T-helper 1 cell treated with Interleukin-12 subunit alpha and Interleukin-12 subunit beta and Interleukin-4 antibody, amounts not matched to agents 30 ng/mL and 1 ng/mL, for 36 hours (primary cell): ENCODE measurements at regions not wholly inside any gene's neighbourhood (a gene's known extent, or its start where the extent isn't known, plus 50 kb on each side); places are given as distances from the start of the nearest gene placed in this dataset.
"Not testable (repeated sequence)": the region's sequence is repeated elsewhere in the genome, so short reads cannot be mapped to it uniquely, and the experiment has no call there.

Source experiments
- intact Hi-C: fragments of 100-400 bp; cut with micrococcal nuclease; formaldehyde crosslinking; loops from one replicate; pipeline ENCODE4 v1.15.1; 2024

- intact Hi-C loops: not testable (repeated sequence)
Measured at GRCh38 chr10:78468731-78469130, 435.1 kb downstream of the RPS24 start.

DNA sequence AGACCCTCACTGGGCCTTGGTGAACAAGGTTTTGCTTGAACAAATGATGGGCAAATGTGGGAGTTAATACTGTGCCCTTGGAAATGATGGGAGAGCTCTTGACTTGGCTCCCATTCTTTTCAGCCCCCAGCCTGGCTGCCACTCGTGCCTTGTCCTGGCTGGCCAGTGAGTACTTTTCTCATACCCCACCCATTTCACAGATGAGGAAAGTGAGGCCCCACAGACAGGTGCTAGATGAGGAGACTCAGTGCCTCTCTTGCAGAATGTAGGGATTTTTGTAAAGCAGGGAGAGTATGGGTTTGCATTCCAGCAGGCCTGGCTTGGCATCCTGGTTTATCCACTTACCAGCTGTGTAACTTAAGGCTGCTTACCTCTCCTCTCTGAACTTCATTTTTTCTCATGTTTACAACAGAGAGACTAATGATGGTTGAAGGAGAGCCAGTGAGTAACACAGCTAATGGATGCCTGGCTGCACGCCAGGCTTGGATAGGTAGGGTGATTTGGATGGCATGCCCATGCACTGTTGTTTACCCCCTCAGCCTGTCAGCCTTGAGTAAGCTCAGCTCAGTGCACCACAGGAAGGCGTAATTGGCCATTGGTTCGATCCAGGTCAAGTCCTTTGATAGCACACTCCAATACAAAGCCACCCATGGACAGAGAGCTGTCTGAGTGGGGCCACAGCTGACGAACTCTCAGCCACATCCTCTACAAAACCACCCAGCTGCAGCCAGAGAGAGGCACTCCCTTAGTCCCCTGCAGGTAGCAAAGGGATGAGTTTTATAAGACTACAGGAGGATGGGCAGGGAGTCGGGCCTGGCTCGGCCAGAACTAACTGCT, 436.8 kb downstream of the RPS24 start:
- intact Hi-C loops: no loop called here

- intact Hi-C loops: no loop called here
Measured at GRCh38 chr10:78471326-78471722, 437.7 kb downstream of the RPS24 start.

DNA sequence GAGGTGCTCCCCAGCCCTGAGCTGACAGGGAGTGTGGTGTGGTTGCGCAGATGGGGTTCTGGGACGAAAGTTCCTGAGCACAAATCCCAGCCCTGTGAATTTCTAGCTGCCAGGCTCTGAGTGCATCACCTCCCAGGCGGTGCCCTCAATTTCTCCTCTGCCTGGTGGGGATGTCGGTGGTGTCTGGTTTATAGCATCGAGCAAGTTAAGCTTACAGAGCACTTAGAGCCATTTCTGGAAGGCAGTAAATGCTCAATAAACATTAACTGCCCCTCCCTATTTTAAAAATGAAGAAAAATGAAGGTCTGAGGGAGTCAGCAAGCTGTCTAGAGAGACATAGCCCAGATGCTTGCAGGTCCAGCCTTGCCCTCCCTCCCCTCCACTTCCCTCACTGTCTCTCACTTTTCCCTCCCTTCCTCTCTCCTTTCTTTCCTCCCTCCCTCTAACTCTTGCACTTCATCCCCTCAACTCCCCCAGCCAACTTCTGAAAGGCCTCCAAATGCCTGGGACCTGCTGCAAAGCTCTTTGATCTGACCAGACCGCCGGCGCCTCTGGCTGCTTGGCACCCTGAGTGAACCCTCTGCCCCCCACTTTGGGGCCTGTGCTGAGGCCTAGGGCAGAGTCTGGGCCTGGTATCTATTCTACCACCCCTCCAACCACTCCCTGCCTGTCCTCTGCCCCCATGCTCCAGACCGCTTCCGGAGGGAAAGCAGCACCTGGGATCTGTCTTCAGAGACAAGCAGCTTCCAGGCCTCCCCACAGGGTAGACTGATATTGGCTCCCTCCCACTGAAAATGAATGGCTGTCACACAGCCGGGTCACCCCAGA, 438.3 kb downstream of the RPS24 start:
- intact Hi-C loops: no loop called here

GRCh38 chr10:78472551-78472890, 438.9 kb downstream of the RPS24 start:
- intact Hi-C loops: no loop called here

DNA sequence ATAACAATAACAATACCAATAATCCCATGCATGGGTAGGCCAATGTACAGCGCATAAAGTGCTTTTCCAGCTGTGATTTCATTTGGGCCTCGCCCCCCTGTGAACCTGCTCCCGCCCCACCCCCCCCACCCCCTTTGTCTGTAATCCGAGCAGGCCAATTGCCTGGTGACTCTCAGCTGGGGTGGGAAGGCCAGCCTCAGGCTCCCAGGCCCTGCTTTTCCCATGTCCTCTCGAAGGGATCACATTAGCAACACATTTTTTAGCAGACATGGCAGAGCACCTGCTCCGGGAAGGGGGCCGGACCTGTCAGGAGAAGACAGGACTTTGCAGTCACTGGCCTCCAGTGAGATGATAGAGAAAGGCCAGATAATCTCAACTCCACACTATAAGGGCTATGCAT, 439.3 kb downstream of the RPS24 start:
- intact Hi-C loops: no loop called here

DNA sequence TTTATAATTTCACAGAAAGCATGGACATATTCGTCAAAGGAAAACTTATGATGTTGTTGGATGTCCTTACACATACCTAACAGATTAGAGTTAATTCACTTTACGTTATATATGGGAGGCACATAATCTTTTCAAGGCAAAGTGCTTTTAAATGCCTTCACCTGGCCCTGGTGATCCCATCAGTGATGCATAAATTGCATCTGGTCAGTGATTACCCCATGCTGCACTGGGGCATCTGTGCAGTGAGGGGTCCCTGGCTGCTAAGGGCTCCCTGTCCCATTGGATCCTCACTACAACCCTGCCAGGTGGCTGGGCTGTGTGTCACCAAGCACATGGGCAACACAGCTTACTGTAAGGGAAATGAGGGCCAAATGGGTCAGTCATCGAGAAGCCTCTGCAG, 441.1 kb downstream of the RPS24 start:
- intact Hi-C loops: no loop called here

GRCh38 chr10:78475437-78475836, 441.8 kb downstream of the RPS24 start:
- intact Hi-C loops: no loop called here

GRCh38 chr10:78476156-78476555, 442.5 kb downstream of the RPS24 start:
- intact Hi-C loops: no loop called here

- intact Hi-C loops: no loop called here
Measured at GRCh38 chr10:78476844-78477243, 443.2 kb downstream of the RPS24 start.

- intact Hi-C loops: no loop called here
Measured at GRCh38 chr10:78478919-78479318, 445.3 kb downstream of the RPS24 start.

GRCh38 chr10:78479467-78479866, 445.8 kb downstream of the RPS24 start:
- intact Hi-C loops: no loop called here

GRCh38 chr10:78481842-78482241, 448.2 kb downstream of the RPS24 start:
- intact Hi-C loops: no loop called here

DNA sequence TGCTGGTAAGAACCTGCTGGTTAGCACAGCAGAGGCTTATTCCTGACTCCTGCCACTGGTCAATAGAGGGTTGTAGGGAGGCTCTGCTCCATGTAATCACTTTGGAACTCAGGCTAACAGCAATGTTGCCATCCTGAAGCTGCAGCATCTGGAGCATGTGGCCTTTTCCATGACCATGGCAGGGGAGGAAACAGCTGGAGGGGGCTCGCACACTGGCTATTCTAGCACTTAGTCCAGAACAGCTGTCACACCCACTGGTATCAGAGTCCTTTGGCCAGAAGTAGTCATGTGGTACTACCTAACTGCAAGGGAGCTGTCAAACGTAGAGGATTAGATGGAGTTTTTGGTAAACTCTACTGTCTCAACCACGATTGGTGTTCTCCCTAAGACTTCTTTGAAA, 450.0 kb downstream of the RPS24 start:
- intact Hi-C loops: no loop called here

DNA sequence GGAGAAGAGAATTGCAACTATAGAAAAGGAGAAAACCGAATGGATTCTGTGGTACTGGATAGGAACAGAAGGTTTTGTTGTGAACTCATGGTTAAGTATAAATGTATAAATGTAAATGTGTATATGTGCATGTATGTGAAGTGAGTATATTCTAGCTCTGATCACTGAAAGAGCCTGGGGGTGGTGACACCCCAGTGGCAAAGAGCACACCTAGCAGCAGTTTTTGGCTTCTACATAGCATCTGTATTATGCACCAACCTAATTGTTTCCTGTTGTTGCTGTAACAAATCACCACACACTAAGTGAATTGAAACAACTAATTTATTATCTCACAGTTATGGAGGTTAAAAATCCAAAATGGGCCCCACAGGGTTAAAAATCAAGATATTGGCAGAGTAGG, 455.4 kb downstream of the RPS24 start:
- intact Hi-C loops: no loop called here

GRCh38 chr10:78491812-78492211, 458.1 kb downstream of the RPS24 start:
- intact Hi-C loops: no loop called here

- intact Hi-C loops: no loop called here
Measured at GRCh38 chr10:78492424-78492823, 458.8 kb downstream of the RPS24 start.

GRCh38 chr10:78494179-78494578, 460.5 kb downstream of the RPS24 start:
- intact Hi-C loops: no loop called here

- intact Hi-C loops: no loop called here
Measured at GRCh38 chr10:78502210-78502936, 468.7 kb downstream of the RPS24 start.

DNA sequence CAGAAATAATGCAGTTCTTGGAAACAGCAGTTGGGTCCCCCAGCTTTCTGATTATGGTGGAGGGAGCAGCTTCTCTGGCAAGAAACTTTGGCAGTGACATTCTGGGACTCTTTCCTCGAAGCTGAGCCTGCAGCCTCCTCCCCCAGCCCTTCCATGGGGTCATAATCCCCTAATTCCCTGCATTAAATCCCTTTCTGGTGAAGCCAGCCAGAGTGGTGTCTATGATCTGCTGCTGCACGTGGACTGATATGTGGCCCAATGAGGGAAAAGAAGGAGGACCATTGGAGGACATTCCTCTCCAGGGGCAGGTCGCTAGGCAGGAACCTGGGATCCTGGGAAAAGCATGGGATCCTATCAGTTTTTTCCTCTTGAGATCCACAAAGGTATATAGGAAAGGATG, 470.5 kb downstream of the RPS24 start:
- intact Hi-C loops: no loop called here

- intact Hi-C loops: no loop called here
Measured at GRCh38 chr10:78505657-78506056, 472.0 kb downstream of the RPS24 start.

GRCh38 chr10:78506614-78507013, 473.0 kb downstream of the RPS24 start:
- intact Hi-C loops: no loop called here
